Stimulated activated naive CD8-positive, alpha-beta T cell treated with anti-CD3 and anti-CD28 coated beads, Interleukin-15, amount 100 ng/mL, for 72 hours (primary cell): ENCODE measurements at regions not wholly inside any gene's neighbourhood (a gene's known extent, or its start where the extent isn't known, plus 50 kb on each side); places are given as distances from the start of the nearest gene placed in this dataset.

Source experiments
- ATAC-seq: fragments of 150-1000 bp; cut with Tn5 transposase; 2 replicates; pipeline ENCODE4 v1.10.0; 2021; ENCODE audit warnings: mild to moderate bottlenecking, moderate library complexity
- DNase-seq, 2 donors: peaks; one replicate each; pipeline ENCODE4 v3.0.0; 2021 to 2022
- H3K27ac Mint-ChIP-seq, 2 donors: one replicate each; pipeline ENCODE4 v1.8.0; 2022; ENCODE audit warnings: mild to moderate bottlenecking in 2 of 2, mixed read lengths in 2 of 2, moderate library complexity in 2 of 2
- H3K27me3 Mint-ChIP-seq: one replicate; pipeline ENCODE4 v1.8.0; 2022; ENCODE audit warnings: mixed read lengths
- H3K4me1 Mint-ChIP-seq: one replicate; pipeline ENCODE4 v1.8.0; 2022; ENCODE audit warnings: mild to moderate bottlenecking, mixed read lengths
- H3K4me3 Mint-ChIP-seq, 2 donors: one replicate each; pipeline ENCODE4 v1.8.0; 2022; ENCODE audit warnings: mild to moderate bottlenecking in 2 of 2, mixed read lengths in 2 of 2, moderate library complexity in 1 of 2
- H3K9me3 Mint-ChIP-seq, 2 donors: one replicate each; pipeline ENCODE4 v1.8.0; 2022; ENCODE audit warnings: mixed read lengths in 2 of 2

DNA sequence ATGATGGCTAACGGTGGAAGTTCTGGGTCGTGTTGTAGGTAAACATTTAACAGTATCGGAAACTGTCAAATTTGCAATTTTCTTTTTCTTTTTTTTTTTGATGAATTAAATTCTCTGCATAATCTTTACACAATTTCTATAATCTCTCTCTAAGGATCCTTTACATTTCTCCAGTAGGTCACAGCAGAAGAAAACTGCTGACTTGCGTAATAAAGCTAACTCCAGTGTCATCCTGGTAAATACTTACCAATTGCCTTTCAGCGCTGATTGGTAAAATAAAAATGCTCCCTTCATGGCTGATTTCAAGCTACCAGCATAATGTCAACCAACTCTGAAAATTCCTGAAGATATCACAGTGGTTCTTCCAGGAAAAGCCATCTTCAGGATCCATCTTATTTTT is 510.5 kb upstream of the ATXN8OS start:
- no peak for ATAC-seq
- H3K9me3 Mint-ChIP-seq, result peaks cover 0 to under 1% of the 10 kb centered on the region in 2 donors
- no peak overlapping the region for H3K27ac Mint-ChIP-seq
- no peak for DNase-seq
- no peak overlapping the region for H3K4me3 Mint-ChIP-seq
- no peaks in the 10 kb centered on the region for H3K4me1 Mint-ChIP-seq
- H3K27me3 Mint-ChIP-seq, result no peaks in the 10 kb centered on the region

DNA sequence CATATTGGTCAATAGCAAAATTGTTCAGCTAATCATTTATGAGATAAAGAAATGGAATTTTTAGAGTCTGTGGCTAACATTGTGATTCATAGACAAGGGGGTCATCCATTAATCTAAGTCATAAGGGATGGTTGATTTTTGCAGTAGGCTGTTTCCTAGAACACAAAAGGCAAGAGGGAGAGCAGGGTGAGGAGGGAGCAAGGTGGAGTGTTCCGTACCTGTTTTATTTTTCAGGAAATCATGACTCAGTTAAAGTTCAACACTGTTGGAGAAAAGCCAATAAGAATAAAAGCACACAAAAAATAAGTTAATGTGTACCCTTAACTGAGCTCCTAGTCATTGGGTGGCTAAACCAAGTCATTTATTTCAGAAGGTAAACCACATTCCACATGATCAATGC is 512.4 kb upstream of the ATXN8OS start:
- ATAC-seq (no peak), DNase-seq (no peak)
- H3K4me1 Mint-ChIP-seq, result no peaks in the 10 kb centered on the region
- no peak overlapping the region for H3K27ac Mint-ChIP-seq
- no peak overlapping the region for H3K4me3 Mint-ChIP-seq
- H3K27me3 Mint-ChIP-seq, result no peaks in the 10 kb centered on the region
- peaks cover 0 to 4% of the 10 kb centered on the region in 2 donors for H3K9me3 Mint-ChIP-seq

DNA sequence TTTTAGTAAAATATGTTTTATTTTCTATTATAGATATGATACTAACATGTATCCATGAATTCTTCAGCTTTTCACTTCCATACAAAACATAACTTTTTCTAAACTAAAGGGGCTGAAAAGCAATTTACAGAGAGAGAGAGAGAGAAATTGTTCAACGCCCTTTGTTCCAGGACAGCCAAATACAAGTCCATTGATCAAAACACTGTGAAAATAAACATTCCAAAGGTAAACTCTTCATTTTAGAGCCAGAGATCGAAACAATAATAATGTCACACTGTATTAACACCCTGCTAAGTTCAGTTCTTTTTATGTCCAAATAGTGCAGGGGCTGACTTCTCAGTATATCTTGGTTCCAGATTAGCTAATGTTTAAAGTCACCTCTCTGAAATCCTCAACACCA is 516.2 kb upstream of the ATXN8OS start:
- H3K4me1 Mint-ChIP-seq, result no peaks in the 10 kb centered on the region
- peaks cover 0 to 8% of the 10 kb centered on the region in 2 donors for H3K9me3 Mint-ChIP-seq

DNA sequence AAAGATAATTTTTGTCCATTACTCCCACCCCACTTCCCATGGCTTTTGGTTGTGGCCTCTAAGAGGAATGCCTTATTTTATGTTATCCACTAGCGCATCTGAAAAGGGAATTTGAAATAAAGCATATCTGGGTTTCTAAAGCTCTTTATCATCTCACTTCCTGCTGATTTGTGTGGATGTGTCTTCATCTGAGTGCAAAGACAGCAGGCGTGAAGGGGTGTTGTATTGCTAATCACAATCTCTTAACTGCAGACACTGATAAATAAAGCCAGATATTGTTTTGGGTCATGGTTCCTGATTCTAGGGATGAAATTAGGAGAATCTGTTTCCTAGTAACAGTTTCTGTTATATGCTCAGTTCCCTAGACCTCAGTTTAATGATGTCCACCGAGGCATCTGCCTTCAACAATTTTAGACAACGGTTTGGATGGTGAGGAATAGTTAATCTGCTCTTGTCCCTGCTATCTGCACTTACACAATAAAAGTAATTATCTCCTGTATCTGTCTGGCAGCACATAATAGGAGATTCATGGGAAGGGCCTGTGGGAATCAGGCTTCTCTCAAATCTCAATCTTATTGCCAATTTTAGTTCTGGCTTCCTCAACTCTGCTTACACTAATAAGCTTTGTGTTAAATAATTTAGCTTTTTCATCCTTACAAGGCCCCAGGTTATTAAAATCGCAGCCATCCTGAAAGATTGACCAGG is 517.9 kb upstream of the ATXN8OS start:
- H3K4me1 Mint-ChIP-seq, result no peaks in the 10 kb centered on the region
- H3K4me3 Mint-ChIP-seq, result no peak overlapping the region
- no peak for DNase-seq
- H3K27ac Mint-ChIP-seq, result no peak overlapping the region
- no peaks in the 10 kb centered on the region for H3K27me3 Mint-ChIP-seq
- H3K9me3 Mint-ChIP-seq, result peaks cover 0 to 8% of the 10 kb centered on the region in 2 donors
- ATAC-seq, result no peak

More for the DNA sequence above, 516.2 kb upstream of the ATXN8OS start:
- Mint-ChIP-seq H3K4me3 (no peak overlapping the region), H3K27ac (no peak overlapping the region), H3K27me3 (no peaks in the 10 kb centered on the region)
- DNase-seq, result no peak
- no peak for ATAC-seq

DNA sequence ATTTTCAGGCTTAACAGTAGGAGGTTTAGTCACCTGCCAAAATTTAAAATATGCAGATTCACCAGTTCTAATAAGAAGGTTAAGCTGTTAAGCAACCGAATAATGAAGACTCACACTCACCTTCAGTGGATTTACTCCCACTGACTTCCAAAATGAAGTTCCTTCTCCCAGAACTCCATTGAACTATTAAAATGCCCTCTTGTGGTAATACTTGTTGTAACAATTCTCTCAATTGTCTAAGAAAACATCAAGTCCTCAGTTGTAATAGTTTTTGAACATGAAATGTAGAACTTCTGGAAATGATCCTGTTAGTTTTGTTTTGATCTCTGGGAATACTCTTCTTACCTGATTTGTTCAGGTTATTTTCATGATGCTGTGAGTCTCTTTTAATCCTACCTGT is 522.0 kb upstream of the ATXN8OS start:
- H3K27ac Mint-ChIP-seq, result no peak overlapping the region
- no peak overlapping the region for H3K4me3 Mint-ChIP-seq
- peaks cover 0 to 3% of the 10 kb centered on the region in 2 donors for H3K9me3 Mint-ChIP-seq
- no peaks in the 10 kb centered on the region for H3K27me3 Mint-ChIP-seq
- ATAC-seq (no peak), DNase-seq (no peak)
- no peaks in the 10 kb centered on the region for H3K4me1 Mint-ChIP-seq

DNA sequence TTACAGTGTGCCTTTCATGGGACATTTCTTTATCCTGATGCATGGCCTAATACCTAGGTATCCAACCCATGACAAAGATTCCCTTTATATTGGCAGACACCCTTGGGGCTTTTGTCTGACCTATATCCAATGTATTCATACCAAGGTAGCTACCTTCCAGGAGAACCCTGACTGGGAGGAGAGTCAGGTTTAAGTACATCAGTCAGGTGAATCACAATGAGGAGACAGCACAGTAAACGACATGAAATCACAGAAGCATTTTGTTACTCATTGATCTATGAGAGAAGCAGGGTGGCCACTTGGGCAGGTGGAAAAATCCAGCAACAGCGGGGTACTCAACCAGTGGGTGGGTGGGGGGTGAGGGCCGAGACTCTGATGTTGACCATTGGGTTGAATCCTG is 527.4 kb upstream of the ATXN8OS start:
- no peak overlapping the region for H3K4me3 Mint-ChIP-seq
- ATAC-seq, result no peak
- H3K27me3 Mint-ChIP-seq, result no peaks in the 10 kb centered on the region
- H3K4me1 Mint-ChIP-seq, result no peaks in the 10 kb centered on the region
- no peaks in the 10 kb centered on the region for H3K9me3 Mint-ChIP-seq
- H3K27ac Mint-ChIP-seq, result no peak overlapping the region
- no peak for DNase-seq

DNA sequence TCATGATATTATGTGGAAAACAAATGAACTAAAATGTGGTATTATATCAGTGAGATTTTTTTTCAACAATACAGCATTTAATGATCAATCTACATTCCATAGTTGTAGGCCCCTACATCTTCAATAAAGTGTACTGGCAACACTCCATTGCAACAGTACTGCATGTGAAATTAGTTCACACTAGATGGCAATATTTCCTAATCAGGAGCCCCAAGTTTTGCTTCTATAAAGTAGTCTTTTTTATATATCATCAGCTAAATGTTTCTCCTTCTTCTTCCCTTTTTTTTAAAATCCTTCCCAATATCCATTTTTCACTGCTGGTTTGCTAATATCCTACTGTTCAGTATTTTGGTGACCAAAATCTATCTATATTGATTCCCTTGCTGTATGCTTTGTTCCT is 528.3 kb upstream of the ATXN8OS start:
- H3K9me3 Mint-ChIP-seq, result no peaks in the 10 kb centered on the region
- no peaks in the 10 kb centered on the region for H3K4me1 Mint-ChIP-seq

DNA sequence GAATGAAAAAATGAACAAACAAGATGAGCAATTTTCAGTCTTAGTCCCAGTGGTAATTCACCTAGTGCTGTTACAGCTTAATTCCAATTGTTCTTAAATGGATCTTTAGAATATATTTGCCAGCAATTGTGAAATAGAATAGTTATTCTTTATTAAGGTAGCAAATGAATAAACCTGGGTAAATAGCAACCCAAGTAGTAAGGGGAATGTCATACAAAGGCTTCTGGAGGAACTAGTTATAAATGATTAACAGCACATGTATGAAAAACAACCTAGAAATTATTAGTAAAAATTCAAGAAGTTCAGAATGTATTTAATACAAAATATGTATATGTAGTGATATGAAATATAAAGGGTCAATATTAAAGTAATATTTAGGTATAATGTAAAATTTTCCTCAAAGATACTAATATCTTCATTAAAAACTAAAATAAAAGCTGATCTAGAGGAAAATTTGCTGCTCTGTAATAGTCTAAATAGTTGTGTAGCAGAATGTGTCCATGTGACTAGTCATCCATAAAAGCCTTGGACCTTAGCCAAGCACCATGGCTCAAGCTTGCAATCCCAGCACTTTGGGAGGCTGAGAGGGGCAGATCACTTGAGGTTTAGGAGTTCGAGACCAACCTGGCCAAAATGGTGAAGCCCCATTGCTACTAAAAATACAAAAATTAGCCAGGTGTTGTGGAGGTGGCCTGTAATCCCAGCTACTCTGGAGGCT is 535.9 kb upstream of the ATXN8OS start:
- H3K27me3 Mint-ChIP-seq, result no peaks in the 10 kb centered on the region
- peaks cover 0 to 5% of the 10 kb centered on the region in 2 donors for H3K9me3 Mint-ChIP-seq
- DNase-seq (no peak), ATAC-seq (no peak)
- no peak overlapping the region for H3K27ac Mint-ChIP-seq
- H3K4me3 Mint-ChIP-seq, result no peak overlapping the region
- no peaks in the 10 kb centered on the region for H3K4me1 Mint-ChIP-seq

More for the DNA sequence above, 528.3 kb upstream of the ATXN8OS start:
- H3K27me3 Mint-ChIP-seq, result no peaks in the 10 kb centered on the region
- H3K27ac Mint-ChIP-seq, result no peak overlapping the region
- ATAC-seq (no peak), DNase-seq (no peak)
- H3K4me3 Mint-ChIP-seq, result no peak overlapping the region

DNA sequence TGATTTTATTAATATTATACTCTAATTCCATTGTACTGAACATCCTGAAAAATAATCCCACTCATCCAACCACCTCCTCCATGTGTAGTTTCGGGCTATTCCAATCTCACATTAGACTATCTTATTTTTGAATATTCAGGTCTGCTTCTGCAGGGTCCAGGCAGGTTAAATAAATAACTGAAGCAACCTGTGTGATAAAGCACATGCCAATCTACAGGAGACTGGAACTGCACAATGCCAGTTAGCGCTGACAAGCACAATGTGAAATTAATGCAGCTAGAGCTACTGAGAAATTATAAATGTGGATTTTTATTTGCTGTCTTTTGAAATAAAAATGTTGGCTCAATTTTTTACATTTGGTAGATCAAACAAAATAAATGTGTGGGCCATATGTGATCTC is 540.1 kb upstream of the ATXN8OS start:
- Mint-ChIP-seq H3K27ac (no peak overlapping the region), H3K4me3 (no peak overlapping the region), H3K27me3 (no peaks in the 10 kb centered on the region), H3K9me3 (peaks cover 3 to 13% of the 10 kb centered on the region in 2 donors), H3K4me1 (no peaks in the 10 kb centered on the region)
- DNase-seq, result no peak
- ATAC-seq, result no peak

DNA sequence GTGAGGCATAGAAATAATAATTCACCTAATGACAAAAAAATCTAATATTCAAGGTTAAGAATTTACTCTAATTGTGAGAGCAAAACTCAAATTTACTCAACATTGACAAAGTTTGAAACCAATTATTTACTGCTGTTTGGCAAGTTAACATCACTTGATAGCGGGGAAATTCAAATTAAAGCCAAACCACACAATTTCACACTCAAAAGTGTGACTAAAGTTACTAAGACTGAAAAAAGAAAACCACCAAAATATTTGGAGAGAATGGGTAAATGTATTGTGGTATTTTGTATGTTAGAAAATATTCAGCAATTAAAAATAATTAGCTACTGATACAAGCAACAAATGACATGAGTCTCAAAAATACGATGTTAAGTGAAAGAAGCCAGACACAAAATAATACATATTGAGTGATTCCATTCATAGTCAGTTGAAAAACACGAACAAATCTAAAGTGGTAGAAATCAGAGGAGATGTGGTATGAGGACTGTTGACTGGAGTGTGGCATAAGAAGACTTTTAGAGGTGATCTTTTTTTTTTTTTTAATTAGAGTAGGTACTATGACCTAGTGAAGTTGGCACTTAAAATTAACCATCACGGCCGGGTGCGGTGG is 541.4 kb upstream of the ATXN8OS start:
- Mint-ChIP-seq H3K27me3 (no peaks in the 10 kb centered on the region), H3K4me3 (no peak overlapping the region), H3K9me3 (peaks cover 8 to 13% of the 10 kb centered on the region in 2 donors), H3K4me1 (no peaks in the 10 kb centered on the region), H3K27ac (no peak overlapping the region)
- no peak for DNase-seq
- ATAC-seq, result no peak

DNA sequence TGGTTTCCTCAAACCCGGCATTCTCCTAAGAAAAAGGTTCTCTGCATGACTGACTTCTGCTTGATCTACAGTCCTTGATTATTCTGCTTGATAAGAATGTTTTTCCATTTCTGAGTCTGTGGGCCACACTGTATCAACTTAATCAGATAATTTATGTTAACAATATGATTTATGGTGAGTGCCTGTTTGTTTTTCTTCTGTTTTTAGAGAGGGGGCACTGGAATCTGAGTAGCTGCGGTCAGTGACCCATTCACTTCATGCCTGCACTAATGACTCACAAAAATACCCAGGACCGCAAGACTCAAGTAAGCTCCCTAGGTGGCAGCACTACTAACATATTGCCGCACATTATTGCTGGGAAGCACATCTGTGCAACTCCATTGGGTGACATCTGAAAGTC is 542.3 kb upstream of the ATXN8OS start:
- ATAC-seq (no peak), DNase-seq (no peak)
- H3K9me3 Mint-ChIP-seq, result peaks cover 8 to 13% of the 10 kb centered on the region in 2 donors
- H3K4me3 Mint-ChIP-seq, result no peak overlapping the region
- H3K27ac Mint-ChIP-seq, result no peak overlapping the region
- H3K4me1 Mint-ChIP-seq, result no peaks in the 10 kb centered on the region
- H3K27me3 Mint-ChIP-seq, result no peaks in the 10 kb centered on the region

DNA sequence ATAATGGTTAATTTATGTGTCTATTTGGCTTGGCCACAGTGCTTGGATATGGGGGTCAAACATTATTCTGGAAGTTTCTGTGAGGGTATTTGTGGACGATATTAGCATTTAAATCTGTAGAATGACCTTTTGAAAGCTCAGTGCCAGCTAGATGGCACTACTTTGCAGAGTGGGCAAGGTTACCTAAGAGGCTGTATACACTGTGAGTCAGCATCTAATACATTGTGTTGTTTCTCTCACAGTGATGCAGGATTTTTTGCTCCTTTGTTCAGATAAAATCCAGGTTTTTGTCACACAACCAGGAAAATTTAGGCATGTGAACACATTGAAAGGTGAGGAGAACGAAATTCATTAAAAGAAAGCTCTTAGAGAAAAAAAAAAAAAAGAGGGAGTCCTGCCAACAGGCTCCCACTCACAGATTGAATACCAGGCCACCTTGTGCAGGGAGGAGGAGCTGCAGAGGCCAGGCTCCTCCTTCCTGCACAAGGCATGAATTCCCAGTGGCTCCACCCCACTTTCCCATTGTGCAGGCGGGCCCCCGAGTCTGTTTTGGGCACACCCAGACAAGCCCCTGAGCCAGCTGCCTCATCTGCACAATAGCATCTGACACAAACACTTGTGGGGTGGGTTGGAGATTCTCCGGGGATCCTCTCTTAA is 551.0 kb upstream of the ATXN8OS start:
- no peak overlapping the region for H3K4me3 Mint-ChIP-seq
- H3K27ac Mint-ChIP-seq, result no peak overlapping the region
- H3K4me1 Mint-ChIP-seq, result no peaks in the 10 kb centered on the region
- ATAC-seq (no peak), DNase-seq (no peak)
- H3K27me3 Mint-ChIP-seq, result no peaks in the 10 kb centered on the region
- no peaks in the 10 kb centered on the region for H3K9me3 Mint-ChIP-seq

DNA sequence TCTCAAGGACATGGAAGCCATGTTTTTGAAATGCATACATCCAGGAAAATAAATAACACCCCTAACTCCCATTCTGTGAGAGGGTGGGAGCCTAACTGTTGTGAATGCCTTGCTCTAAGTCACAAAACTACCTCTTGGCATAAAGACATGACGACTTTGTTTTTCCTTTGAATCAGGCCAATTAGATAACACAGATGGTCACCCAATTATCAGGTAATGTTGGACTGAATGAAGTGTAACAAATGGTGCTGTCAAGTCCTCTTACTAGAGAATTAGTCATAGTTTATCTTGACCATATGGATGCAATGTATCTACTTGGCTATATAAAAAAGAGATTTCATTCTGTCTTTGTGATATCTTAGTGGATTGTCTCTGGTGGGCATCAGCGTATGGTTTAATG is 553.6 kb upstream of the ATXN8OS start:
- no peak overlapping the region for H3K27ac Mint-ChIP-seq
- no peak overlapping the region for H3K4me3 Mint-ChIP-seq
- DNase-seq (no peak), ATAC-seq (no peak)
- no peaks in the 10 kb centered on the region for H3K9me3 Mint-ChIP-seq
- H3K27me3 Mint-ChIP-seq, result no peaks in the 10 kb centered on the region
- H3K4me1 Mint-ChIP-seq, result no peaks in the 10 kb centered on the region

DNA sequence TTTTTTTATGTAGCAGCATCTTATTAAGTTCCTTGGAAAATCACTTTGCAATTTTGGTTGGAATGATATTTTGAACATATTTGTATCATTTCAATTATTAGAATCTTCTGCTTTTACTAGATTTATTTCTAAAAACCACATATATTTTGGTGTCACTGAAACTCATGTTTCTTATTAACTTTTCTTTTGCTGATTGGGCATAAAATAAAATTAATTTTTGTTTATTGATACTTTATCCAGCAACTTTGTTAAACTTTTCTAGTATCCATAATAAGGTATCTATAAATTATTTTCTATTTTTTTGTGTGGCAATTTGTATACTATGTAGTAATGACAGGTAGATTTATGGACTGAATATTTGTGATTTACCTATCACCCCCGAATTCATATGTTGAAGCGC is 556.4 kb upstream of the ATXN8OS start:
- no peaks in the 10 kb centered on the region for H3K4me1 Mint-ChIP-seq
- no peak overlapping the region for H3K27ac Mint-ChIP-seq
- DNase-seq (no peak), ATAC-seq (no peak)
- no peak overlapping the region for H3K4me3 Mint-ChIP-seq
- no peaks in the 10 kb centered on the region for H3K27me3 Mint-ChIP-seq
- no peaks in the 10 kb centered on the region for H3K9me3 Mint-ChIP-seq

DNA sequence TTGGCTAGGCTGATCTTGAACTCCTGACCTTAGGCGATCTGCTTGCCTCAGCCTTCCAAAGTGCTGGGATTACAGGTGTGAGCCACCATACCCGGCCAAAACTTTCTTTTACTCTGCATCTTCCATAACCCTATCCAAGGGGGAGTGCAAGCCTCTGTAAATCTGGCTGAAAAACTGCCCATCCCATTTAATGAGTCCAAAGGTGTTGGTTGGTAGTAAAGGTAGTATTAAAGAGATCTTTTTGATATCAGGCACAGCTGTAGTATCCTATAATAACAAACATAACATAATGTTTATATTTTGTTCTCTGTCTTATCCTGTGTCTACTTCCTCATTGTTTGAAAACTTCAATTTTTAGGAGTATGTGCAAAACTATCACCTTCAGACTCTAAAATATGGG is 559.8 kb upstream of the ATXN8OS start:
- no peak overlapping the region for H3K4me3 Mint-ChIP-seq
- no peaks in the 10 kb centered on the region for H3K27me3 Mint-ChIP-seq
- ATAC-seq, result no peak
- DNase-seq, result no peak
- H3K9me3 Mint-ChIP-seq, result no peaks in the 10 kb centered on the region
- H3K27ac Mint-ChIP-seq, result no peak overlapping the region
- no peaks in the 10 kb centered on the region for H3K4me1 Mint-ChIP-seq

DNA sequence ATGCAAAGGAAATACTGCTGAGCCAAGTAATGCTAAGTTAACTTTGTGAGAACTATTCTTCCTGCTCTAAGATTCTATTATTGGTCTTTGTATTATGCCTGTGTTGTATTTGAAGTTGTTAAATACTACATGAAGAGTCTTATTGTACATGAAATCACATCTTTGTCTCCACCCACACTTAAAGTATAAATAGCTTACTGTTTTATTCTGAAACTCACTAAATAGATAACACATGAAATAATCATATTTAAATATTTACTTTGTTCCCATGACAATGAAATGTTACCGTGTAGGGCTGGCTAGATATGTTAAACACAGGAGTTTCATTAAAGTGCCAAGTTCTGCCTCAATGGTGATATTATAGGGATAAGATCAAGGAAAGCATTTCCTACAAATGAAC is 562.1 kb upstream of the ATXN8OS start:
- DNase-seq (no peak), ATAC-seq (no peak)
- H3K4me3 Mint-ChIP-seq, result no peak overlapping the region
- no peak overlapping the region for H3K27ac Mint-ChIP-seq
- H3K27me3 Mint-ChIP-seq, result no peaks in the 10 kb centered on the region
- H3K9me3 Mint-ChIP-seq, result no peaks in the 10 kb centered on the region
- no peaks in the 10 kb centered on the region for H3K4me1 Mint-ChIP-seq
